GM19372 (cell line): ENCODE measurements at regions not wholly inside any gene's neighbourhood (a gene's known extent, or its start where the extent isn't known, plus 50 kb on each side); places are given as distances from the start of the nearest gene placed in this dataset.
"Not testable (repeated sequence)": the region's sequence is repeated elsewhere in the genome, so short reads cannot be mapped to it uniquely, and the experiment has no call there.

Experiments
- ATAC-seq: cut with Tn5 transposase; IDR thresholded peaks from one replicate; pipeline ENCODE4 v1.9.1; 2021; ENCODE audit warnings: mild to moderate bottlenecking, low read depth, moderate library complexity; ENCODE audit not compliant: unreplicated experiment

DNA sequence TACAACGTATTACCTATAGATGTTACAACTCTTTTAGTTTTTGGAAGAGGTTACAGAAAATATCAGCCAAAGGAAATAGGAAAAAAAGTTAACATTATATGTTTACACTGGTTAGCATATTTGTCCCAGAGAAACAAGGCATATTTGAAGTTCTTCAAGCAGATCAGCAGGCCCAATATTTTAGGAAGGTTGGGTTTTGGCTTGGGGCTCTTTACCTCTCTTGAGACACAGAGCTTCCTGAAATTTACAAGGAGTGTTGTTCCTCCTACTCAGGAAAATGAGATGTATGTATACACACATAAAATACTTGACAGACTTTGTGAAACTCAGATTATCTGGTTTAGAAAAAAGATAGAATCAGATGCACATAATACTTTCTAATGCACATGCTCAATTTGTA, 323.6 kb downstream of the HGF start:
- ATAC-seq, result no peak

DNA sequence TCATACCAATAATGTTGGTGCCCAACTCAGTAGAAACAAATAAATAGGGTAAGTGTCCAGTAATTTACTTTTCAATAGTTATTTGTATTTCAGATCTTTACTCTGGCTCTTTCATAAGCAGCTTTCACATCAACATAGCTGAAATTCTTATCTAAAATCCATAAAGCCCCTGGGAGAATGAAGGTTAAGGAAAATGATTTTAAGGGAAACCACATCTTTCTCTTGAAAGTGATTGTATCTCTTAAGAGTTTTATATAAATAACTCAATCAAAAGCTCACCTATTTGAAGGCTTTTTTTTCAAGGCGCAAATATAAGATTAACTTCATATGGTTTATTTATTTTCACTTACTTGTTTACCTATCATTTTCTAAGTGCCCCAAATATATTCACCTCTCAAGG, 324.4 kb downstream of the HGF start:
- no peak for ATAC-seq

DNA sequence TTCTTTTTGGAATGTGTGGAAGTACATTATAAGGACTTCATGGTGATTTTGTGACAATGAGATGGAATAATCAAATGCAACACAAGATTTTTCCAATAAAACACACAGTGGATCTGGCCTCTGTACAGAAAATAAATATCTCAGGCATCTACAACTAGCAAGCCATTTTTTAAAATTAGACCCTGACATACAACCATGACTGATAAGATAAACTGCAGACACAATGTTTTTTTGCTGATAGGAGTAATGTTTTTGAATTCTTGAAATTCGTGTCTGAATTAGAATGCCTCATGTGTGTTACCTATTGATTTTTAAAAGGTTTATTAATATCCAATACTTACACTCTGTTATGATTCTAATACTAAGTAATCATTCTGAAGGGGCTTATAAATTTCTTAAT, 328.1 kb downstream of the HGF start:
- ATAC-seq, result no peak

DNA sequence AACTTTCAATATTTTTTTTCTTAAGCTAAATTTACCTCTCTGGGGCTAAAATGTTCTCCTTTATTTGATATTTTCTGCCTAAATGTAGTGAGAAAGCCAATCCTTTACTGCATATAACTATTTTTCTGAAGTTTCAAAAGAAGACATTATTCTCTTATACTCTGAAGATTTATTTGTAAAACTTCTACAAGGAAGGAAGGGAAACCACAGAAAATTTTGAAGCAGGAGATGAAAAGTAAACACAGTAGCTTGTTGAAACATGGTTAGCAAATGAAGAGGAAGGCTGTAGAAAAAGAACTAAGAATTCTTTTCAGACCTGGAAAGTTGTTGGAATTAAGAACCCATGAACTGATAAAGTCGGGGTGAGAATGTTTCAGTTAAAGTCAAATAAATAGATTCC, 330.3 kb downstream of the HGF start:
- no peak for ATAC-seq

DNA sequence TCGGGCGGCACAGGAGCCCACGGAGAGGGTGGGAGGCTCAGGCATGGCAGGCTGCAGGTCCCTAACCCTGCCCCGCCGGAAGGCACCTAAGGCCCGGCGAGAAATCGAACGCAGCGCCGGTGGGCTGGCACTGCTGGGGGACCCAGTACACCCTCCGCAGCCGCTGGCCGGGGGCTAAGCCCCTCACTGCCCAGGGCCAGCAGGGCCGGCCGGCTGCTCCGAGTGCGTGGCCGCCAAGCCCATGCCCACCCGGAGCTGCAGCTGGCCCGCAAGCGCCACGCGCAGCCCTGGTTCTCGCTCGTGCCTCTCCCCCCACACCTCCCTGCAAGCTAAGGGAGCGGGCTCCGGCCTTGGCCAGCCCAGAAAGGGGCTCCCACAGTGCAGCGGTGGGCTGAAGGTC, 332.7 kb downstream of the HGF start:
- not testable (repeated sequence) for ATAC-seq

DNA sequence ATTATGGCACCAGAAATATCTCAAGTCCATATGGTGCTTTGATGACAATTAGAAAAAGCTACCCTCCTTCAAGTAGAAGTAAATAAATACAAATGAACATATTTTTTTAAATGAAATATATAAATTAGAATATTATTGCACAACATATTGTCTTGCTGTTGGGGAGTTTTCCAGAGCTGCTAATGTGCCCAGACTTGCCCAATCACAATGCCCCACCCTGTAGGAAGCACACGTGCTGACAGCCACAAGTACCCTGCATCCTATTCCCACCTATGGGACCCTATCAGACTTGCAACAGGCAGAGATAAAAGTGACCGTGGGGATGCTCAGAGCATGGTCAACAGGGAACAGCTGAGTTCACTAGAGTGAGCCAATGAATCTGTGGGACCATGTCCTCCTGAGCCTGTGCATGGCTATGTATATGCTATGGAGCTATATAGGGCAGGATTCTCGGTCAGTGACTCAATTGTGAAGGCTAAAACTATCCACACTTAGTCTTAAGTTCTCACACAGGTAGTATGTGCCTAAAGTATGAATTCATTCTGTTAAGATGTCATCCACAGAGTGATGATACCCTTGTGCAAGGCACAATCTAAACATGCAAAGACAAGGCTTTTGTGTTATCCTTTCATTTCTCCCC, 336.0 kb downstream of the HGF start:
- no peak for ATAC-seq

DNA sequence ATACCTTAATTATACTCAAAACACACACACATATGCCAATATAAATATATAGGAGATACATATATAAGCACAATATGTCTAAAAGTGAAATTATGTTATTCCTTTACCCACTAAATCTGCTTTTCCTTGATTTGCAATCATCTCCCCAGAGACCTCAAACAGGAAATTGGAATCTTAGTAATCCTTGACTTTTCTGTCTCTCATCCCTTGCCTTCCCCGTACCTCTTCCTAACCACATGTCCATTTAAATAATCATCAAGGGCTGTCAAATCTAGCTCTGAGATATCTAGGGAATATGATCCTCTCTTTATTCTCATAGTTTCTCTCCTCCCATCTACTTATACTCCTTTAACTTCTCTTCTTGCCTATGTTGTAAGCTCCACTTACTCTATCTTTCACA, 336.6 kb downstream of the HGF start:
- no peak for ATAC-seq

DNA sequence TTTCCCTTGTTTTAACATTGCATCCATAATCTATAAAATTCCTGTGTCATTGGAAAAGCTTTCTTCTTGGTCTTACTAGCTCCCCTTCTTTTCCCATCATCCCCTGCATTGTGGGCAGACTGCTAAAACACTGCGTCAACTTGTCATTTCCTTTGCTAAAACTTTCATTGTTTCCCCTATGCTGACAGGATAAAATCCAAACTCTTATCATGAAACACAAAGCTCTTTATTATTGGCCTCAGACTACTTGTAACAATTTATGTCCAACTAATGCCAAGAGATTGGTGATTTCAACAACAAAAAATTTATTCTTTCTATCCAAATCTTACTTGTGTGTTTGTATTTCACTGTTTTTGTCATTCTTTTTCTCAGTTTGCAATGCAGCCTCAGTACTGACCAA, 339.1 kb downstream of the HGF start:
- ATAC-seq, result no peak

DNA sequence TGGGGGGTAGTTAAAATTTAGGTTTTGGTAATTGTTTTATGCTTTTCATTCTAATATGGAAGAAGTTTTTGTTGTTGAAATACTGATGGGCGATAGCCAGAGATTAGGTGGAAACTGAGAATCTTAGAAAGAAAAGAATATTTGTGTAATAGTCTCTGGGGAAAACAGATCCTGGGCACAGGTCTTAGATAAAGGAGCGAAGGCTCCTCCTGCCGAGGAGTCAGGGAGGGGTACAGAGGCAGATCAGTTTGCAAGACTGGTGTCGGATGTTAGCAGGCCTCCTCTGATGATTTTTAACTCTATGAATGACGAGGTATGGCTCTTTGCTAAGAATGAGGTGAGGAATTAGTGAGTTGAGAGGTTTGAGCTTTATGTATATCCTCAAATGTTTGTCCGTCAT, 339.7 kb downstream of the HGF start:
- ATAC-seq, result no peak

DNA sequence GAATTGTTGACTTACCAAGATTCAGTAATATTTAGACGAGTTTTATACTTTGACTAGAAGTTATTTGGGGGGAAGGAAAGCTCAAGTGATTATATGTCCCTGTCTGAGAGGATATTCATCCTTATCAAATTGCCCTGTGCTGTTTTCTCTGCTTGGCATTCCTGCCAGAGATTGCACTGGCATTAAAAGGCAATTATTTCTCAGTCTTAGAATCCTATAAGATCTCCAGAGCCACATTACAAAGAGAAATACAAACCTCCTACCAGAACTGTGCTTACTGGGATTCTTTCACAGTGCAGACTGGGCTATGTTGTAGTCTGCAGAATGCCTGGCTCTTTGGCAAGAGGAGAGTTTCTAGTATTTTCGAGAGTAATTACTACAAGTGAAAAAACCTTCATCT, 342.4 kb downstream of the HGF start:
- no peak for ATAC-seq

DNA sequence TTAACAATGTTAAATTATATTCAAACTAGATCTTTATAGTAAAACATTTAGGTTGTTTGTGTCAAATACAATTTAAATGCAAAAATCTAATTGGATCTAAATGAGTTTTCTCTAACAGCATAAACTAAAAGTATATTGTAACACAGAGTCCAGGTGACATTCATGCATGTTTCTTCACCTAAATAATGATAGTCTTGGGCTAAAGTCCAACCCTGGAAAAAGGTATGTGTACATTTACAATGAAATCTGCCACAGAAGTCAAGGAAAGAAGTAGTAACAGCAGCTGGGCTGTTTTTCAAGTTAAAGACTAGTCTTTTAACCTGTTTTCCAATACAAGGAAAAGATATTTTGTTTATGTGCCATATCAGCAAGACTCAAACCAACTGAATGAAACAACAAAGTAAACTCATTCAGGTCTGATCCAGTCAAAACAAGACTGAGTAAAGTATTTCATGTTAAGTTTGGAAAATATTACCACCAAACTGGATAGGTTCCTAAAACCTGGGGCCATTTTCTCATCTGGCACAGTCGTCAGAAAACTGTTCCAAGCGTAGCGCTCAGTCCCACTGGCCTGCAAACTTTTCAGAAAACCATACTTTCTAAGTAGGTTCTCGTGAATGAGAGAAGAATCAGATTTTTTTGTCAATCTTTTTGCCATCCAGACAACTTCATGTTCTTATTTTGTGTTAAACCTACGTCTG, 349.2 kb downstream of the HGF start:
- ATAC-seq, result no peak

DNA sequence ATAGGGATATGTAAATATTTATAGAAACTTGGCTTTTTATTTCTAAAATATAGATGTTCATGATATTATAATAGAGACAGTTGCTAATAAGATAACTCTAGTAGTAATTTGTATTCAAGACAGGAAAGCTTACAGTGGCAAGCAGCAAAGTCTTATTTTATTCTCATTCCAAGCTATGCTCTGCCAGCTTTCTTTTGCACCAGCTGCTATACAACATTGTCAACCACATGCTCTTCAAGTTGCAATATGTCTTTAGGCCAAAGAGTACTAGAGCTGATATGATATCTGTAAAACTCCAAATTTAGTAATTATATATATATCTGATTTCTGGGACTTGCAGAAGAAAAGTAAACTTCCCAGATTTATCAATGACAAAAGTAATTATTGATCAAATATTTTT, 350.1 kb downstream of the HGF start:
- ATAC-seq, result no peak

DNA sequence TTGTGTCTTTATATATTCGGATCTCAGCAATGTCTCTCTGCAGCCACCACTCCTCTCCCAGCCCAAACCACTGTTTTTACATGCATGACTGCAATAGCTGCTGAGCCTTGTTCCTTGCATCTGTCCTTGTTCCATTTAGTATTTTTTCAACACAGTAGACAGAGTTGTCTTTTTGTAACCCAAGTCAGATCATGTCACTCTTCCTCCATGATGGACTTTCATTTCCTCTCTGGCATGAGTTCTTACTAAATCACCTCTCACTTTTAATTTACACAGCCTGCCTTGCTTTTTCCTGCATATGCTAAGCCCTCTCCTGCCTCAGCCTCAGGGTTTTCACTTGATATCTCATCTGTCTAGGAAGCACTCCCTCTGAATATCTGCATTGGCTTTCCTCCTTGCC, 353.2 kb downstream of the HGF start:
- no peak for ATAC-seq

DNA sequence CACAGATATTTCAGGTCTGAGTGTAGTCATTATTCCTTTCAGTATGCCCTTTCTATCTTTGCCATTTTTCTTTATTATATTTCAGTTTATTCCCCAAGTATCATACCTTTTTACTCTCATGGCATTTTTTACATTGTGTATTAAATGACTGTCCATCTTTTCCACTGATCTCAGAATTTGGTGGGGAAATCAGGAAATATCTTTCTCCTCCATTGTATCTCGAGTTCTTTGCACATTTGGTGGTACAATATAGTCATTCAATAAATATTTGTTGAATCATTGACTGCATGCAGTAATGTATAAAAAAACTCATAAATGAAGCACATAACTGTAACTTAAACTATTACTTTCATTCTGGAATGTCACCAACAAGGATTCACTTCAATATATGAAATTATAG, 354.7 kb downstream of the HGF start:
- no peak for ATAC-seq

DNA sequence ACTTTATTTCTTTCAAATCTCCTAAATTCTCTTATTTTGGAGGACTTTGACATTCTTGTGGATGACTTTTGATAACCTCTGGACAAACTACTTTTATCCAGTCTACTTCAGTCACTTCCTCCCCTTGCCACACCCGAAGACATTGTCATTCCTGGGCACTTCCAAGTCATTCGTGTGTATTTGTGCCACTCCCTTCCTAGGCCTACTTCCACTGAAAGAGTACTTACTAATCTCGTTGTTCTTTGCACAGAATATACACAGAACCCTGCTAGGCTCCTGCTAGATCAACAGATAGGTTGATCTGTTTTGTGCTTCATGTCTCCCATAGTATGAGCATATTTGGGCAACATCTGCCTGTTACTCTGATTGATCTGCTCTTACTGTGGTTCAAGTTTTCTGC, 355.4 kb downstream of the HGF start:
- no peak for ATAC-seq

DNA sequence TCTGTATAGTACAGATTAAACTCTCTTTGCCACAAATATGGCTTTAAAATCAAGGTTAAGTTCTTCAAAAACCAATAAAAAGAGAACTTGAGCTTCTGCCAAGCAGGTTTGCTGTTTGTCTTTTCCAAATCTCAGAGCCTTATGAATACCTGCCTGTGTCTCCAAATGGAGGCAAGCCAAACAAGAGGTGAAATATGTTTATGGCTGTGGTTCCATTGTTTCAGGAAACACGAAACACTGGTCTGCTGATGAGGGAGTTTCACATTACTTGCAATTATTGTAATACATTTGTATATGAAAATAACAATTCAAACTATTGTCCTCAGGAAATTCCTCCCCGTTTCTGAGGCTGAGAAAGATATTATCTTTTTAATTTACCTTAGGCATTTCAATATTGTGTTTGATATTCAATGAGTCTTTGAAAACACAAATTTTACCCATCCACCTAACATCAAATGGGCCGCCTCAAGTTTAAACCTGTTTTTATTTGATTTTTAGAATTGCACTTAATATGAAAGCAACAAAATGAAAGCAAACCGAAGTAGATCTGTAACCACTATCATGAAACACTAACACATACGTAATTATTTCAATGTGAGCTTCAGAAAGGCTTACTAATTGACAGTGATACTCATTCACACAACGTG, 359.3 kb downstream of the HGF start:
- ATAC-seq, result no peak

DNA sequence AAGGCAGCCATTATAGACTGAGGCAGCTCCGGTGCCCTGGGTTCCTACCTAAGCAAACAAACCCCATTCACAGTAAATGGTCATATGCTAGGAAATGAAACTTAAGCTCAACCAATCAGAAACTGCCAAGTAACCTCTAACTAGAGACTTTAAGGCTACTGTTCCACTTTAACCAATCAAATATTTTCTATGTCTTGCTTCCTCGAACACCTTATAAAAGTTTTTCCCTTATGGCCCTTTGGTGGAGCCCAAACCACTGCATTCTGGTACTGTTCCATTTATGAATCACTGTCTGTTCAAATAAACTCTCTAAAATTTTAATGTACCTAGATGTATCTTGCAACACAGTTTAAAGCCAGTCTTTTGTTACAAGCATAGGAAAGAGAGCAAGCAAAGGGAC, 361.1 kb downstream of the HGF start:
- ATAC-seq, result no peak

DNA sequence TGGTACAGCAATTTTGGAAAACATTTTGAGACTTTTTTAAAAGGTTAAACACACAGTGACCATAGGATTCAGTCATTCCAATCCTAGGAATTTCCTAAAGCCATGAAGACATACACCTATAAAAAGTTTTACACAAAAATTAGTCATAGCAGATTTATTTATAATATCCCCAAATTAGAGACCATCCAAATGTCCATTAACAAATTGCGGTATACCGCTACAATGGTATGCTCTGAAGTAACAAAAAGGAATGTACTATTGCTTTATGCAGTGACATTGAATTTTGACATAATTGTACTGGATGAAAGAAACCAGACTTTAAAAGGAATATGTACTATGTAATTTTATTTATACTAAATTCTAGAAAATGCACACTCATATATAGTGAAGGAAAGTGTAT, 362.8 kb downstream of the HGF start:
- no peak for ATAC-seq

DNA sequence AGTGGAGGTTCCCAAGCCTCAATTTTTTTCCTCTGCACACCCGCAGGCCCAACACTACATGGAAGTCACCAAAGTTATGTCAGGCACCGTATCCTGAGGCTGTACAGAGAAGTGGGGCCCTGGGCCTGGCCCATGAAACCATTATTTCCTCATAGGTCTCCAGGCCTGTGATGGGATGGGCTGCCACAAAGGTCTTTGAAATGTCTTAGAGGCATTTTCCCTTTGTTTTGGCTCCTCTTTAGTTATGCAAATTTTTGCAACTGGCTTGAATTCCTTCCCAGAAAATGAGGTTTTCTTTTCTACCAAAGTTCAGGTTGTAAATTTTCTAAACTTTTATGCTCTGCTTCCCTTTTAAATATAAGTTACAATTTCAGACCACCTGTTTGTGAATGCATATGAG, 365.2 kb downstream of the HGF start:
- ATAC-seq, result no peak

DNA sequence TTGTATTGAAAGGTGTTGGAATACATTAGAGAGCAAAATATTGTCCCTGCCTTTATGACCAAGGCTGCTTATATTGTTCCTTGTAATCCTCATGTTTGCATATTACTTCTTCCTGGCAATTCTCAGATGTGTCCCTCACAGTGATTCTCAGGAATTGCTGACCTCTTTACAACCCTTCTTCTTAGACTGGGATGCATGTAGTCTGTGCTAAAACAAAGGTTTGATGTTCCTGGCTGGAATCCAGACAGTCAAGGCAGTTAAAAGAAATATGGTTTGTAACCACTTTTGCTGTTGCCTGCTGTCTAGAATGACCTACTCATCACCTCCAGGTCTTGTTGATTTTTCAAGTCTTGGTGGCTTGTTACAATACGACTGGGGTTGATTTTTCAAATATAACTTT, 367.6 kb downstream of the HGF start:
- no peak for ATAC-seq

DNA sequence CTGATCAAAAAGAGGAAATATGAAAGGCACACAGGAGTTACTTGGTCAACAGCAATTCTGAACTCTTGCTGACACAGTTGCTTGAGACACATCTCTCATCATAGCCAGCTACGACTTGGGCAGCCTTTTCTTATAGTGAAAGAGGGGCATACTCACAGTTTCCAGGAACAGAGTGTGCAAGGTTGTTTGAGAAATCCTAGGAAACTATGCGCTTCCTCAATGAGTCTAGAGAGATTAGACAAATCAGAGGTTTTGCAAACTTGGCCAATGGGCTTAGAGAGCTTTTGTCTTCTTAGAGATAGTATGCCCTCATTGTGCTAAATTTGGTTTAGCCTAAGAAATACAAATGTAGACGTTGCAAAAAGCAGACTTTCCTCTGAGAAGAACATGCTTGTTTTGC, 370.4 kb downstream of the HGF start:
- no peak for ATAC-seq

DNA sequence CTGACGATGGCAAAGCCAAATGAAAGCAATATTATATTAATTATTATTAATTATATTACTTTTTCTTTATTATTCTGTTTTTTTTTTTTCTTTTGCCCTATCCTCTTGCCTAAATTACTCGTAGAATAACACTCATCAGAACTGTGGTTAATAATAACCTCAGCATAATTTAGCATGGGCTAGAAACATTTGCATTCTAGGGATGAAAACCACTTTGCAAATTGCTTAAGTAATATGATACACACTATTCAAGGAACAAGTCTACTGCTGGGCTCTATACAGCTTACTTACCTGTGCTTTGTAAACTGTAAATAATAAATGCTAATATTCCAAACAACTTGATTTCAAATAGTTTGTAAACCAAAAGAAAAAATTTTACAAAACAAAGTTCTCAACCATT, 375.8 kb downstream of the HGF start:
- no peak for ATAC-seq
